ENCODE measurements at regions not wholly inside any gene's neighbourhood (a gene's known extent, or its start where the extent isn't known, plus 50 kb on each side); places are given as distances from the start of the nearest gene placed in this dataset.
"Not testable (repeated sequence)": the region's sequence is repeated elsewhere in the genome, so short reads cannot be mapped to it uniquely, and the experiment has no call there.

- DNase-seq = no peak
These were observed 218.8 kb downstream of the OTUD1 start for GRCh38 chr10:23657677-23658076.

DNA sequence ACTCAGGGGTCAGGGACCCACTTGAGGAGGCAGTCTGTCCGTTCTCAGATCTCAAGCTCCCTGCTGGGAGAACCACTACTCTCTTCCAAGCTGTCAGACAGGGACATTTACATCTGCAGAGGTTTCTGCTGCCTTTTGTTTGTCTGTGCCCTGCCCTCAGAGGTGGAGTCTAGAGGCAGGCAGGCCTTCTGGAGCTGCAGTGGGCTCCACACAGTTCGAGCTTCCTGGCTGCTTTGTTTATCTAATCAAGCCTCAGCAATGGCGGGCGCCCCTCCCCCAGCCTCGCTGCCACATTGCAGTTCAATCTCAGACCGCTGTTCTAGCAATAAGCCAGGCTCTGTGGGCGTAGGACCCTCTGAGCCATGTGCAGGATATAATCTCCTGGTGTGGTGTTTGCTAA, 233.0 kb downstream of the OTUD1 start:
- DNase-seq = not testable (repeated sequence)

DNA sequence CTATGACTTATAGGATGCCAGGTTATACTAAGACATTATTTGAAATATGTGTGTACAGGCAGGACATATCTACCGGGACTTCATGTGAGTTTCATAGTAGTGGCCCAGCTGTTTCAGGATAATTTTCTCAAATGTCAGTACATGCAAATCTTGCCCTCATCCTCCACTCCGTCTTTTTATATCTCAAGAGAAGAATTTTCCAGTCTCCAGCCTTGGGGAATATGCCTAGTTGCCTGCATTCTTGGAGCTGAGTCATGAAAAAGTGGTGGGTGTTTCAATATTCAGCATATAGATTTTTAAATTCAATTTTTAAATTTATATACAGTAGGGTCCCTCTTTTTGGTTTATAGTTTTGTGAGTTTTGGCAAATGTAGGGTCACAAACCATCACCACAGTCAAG, 236.7 kb downstream of the OTUD1 start:
- DNase-seq = no peak

DNA sequence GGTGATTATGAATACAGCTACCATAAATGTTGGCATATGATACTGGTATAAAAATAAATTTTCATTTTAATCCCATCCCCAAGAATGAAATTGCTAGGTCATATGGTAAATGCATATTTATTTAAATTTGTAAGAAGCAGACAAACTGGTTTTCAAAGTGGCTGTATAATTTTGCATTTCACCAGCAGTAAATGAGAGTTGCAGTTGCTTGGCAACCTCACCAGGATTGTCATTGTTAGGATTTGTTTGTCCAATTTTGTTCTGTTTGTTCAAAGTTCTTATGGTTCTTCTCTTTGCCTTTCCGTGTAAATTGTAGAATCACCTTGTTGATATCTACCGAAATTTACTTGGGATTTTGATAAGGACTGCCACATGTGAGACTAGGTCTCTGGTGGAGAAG, 237.4 kb downstream of the OTUD1 start:
- DNase-seq = peak; percentile 68

DNA sequence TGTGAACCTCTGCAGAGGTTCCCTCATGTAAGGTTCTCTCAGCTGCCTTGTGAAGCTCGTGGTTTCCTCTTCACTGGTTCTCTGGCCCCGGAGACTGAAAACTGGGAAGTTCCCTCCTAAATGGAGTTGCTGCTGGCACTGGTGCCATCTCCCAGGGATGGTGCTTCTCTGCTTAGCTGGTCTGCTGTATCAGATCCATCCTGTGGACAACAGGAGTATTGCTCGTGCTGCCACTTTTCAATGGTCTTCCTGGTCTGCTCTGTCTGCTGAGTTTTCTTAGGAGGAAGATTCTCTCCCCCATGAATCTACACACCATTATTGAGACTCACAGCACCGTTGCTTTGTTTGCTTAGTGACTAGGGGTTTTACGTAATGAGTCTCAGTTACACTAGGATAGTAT, 247.8 kb downstream of the OTUD1 start:
- no peak for DNase-seq

GRCh38 chr10:23692736-23693135, 253.9 kb downstream of the OTUD1 start:
- DNase-seq = no peak

DNA sequence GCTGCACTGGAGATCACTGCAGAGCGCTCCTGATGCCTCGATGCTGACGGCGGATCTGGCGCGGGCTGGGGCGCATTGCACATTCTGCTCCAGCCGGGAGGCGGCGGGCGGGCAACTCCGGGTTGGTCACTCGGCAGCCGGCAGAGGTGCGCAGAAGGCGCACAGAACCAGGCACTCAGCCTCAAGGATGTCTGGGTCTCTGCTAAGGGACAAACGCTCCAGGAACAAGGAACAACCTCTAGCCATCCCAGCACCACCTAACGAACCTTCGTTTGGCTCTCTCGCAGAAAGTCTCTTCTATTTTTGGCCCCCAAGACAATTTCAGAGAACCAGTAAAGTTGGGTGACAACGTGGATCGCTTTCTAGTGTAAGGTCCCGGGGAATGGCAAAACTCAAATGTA, 254.6 kb downstream of the OTUD1 start:
- no peak for DNase-seq

DNA sequence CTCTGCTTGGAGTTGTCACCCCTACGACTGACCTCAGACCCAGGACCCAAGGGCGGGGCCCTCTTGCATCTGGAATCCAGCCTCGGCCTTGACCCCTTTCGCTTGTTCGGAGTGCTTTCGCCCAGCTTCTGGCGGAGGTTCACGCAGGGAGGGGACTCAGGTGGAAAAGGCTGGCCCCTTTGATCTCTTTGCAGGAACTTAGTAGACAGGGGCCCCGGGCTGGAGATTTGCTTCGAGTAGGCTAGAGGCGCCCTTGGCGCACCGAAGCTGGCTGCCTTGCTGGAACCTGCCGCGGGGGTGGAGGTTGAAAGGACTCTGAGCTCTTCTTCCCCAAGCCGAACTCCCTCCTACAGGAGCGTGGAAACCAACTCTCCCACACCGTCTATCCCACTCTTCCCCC, 255.1 kb downstream of the OTUD1 start:
- no peak for DNase-seq

- peak; percentile 35 for DNase-seq
These were observed 255.6 kb downstream of the OTUD1 start for GRCh38 chr10:23694446-23694920.

DNA sequence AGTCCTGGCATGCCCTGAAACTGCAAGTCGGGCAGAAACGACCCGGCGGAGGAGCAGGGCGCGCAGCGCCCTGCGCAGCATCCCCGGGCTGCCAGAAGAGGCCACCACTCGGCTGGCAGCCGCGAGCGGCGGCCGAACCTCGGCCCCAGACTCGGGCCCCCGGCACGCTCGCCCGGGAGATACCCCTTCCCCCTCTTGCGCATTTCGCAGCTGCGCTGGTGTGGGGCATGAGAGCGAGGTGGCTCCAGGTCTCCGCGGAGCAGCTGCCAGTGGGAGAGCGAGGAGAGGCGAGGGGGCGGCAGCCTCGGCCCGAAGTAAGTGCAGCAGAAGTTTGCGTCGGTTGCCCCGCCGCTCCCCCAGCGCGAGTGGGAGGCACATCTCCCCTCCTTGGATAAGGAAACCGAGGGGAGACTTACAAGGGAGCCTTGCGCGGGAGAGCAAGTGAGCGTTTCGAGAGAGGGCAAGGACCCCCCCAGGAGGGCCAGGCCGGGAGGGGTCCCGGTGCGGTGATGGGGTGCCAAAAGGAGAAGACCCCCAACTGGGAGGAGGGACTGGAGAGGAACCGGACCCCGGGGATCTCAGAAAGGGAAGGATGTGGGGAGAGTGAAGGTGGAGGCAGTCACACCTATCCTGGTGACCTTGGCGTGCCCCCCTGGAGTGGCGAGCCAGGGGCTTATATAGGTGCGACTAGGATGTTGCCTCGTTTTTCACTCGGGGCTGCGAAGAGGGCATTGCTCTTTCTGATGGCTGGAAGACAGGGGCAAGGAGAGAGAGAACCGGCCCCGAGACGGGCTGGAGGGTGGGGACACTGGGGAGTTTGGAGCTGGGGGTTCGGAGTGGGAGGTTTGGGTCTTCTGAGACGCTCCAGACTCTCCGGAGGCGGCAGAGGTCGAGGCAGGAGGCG, 256.3 kb downstream of the OTUD1 start:
- DNase-seq = no peak

DNA sequence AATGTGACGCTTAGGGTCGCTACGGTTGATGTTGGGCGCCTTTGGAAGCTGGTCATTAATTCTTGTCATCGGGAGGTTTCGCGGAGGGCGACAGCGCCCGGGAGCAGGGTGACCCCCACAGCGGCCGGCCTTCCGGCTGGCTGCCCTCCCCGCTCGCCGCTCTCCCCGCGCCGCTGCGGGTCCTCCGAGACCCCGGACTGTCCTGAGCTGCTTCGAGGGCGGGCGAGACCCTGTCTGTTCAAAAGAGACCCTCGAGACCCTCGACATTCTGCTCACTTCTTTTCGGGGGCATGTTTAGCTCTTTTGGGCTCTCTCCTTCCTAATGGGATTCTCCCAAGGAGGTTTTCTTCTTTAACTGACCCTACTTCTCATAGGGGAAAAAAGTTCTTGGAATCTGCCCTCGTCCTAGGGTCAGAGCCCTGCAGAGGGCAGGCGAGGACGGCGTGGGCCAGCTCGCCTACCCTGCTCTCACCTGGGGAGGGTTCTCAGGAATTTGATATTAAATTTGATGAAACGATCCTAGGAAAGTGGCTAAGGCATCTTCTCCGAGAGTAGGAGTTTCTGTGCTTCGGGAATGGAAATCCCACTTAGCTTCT, 257.0 kb downstream of the OTUD1 start:
- DNase-seq = no peak

DNA sequence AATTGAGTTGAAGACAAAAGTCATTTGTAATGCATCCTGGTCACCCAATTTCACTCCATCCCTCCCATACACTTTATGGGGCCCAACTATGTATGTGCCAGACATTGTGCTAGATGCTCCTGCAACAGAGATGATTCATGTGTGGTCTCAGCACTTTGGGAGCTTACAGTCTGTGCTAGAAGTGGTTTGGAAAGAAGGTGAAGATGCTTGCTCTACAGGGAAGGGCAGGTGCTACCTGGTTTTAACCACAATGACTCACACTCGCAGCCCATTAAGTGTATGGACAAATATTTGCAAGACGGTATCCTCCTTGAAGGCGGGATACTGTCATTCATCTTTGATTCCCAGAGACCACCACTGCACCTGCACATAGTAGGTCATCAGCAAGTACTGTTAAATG, 257.6 kb downstream of the OTUD1 start:
- no peak for DNase-seq

DNA sequence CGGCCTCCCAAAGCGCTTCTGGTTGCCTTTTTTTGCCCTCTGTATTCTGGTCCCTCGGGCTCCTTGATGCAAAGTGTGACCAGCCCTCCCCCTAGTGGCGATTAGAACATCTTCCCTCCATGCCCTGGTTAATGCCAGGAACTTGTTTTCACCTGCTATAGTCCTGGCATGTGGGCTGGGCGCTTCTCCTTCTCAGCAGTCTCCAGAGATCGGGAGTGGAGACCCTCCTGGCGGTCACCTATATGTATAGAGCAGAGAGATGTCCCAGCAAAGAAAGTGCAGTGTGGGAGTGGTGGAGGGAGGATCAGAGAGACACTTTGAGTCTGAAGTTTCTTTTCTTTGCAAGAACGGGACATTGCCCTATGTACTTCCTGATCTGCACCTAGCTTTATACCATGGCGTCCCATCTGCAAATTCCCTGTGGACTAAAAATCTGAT, 264.1 kb downstream of the OTUD1 start:
- DNase-seq = peak; percentile 86

- no peak for DNase-seq
These were observed 276.5 kb downstream of the OTUD1 start for GRCh38 chr10:23715363-23715762.

DNA sequence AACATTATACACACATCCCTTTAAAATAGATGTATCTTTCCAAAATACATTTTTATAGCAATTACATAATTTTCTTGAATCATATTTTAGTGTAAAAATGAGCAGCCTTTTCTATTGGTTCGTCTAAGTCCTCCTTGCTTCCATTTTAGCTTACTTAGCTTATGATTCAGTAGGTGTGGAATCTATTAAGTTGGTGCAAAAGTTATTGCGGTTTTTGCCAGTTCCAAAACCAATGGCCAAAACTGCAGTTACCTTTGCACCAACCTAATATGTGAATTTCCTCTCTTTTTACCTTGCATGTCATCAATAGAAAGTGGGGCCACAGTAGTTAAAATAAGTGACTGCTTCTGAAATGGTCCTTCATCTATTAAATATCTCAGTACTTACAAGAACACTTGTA, 279.0 kb downstream of the OTUD1 start:
- DNase-seq = no peak

- DNase-seq = no peak
These were observed 280.1 kb downstream of the OTUD1 start for GRCh38 chr10:23718946-23719345.

- DNase-seq = no peak
These were observed 284.9 kb downstream of the OTUD1 start for GRCh38 chr10:23723796-23724195.

DNA sequence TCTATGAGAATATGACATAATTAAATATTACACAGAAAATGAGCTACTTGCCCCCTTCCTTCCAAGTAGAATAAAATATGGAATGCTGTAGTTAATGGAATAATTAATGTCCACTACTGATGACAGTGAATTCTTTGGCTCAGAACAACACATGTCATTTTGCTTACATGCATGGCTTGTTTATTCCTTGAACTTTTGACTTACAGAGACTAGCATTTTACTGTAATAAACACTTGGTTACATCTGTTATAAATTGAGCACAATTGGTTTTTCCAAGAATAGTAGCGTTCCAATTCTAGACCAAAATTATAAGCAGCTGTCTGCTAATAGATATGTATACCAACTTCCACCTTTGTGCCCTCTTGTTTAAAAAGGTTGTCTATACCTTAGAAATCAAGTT, 286.7 kb downstream of the OTUD1 start:
- DNase-seq = no peak

- no peak for DNase-seq
These were observed 303.5 kb downstream of the OTUD1 start for GRCh38 chr10:23742368-23742767.

DNA sequence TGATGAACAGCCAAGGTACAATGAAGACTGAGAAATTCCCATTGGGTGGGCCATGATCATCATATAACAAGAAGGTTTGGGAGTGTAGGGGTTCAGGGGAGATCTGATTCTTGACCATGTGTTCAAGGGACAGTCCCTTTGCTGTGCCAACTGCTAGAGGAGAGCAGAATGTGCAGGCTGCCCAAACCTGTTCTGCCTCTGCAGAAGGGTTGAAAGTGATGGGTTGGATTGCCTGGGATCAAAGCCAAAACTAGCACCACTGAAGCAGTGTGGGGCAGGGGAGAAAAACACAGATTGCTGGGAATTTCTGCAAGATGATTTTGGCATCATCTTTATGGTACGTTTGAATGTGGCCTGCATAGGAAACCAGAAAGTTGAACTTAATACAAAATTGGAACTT, 303.9 kb downstream of the OTUD1 start:
- DNase-seq = no peak

DNA sequence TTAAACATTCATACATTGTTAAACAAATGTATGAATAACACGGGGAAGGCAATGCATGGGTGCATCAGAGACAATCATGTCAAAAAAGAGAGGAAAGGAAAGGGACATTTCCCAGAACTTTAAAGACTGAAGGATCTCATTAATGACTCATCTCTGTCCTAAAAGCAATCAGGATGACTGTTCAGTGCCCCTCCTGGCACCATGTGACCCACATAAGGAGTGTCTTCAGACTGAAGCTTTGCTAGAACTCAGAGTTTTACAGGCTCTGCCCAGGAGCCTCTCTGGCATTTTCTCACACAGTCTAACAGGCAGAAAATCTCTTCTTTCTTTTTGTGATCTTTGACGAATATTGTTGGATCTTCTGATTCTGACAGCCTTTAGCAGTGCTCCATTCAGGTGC, 315.3 kb downstream of the OTUD1 start:
- no peak for DNase-seq

GRCh38 chr10:23754941-23755340, 316.1 kb downstream of the OTUD1 start:
- no peak for DNase-seq

DNA sequence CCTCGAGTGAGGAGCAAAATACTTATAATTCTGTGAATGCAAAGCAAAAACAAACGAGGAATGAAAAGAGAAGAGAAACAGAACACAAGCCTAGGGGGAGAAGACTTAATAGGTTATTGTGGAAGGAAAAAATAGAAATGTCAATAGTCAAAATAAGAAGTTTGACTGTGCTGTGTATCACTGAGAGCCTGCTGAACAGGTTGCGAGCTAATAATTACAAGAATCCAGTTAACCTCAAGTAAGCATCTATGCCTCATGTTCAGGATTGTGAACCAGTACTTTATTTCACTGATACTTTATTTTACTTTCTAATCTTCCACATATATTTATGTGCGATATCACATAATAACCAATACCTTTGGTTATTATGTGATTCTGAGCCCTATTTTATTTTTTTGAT, 316.7 kb downstream of the OTUD1 start:
- no peak for DNase-seq

DNA sequence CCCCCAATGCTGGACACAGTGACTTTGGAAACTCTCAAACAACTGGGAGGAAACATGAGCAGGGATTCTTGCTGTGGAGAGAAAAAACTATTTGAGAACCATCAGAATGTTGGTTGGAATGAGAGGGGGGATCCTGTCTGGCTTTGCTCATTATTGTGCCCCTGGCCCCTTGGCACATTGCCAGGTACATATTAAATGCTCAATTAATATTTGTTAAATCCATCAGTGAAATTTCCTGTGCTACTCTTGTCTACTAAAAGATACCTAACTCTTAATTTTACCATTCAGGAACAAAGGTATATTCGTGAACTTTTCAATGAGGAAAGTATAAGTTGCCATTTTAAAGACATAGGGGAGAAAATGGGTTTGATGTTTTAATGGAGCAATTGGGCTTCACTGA, 329.4 kb downstream of the OTUD1 start:
- no peak for DNase-seq

DNA sequence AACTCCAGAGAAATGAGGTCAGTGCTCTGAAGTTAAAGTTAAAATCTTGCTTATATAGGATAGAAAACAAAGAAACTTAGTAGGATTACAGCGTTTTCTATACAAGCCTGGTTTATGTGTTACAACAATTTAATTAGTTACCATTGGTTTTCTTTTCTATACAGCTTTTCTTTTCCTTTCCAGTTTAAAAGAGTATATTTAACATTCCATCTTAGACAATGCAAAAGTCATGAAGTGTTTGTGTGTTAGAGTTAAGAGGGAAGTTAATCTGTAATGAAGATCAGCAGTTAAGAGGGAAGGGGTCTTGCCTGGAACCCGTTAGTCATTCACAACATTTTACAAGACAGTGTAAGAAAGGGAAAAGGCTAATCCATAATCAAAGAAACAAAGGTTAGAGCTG, 338.3 kb downstream of the OTUD1 start:
- no peak for DNase-seq

Data from NCI-H774 (cell line).